ENCODE measurements at regions not wholly inside any gene's neighbourhood (a gene's known extent, or its start where the extent isn't known, plus 50 kb on each side); places are given as distances from the start of the nearest gene placed in this dataset.

- H3K9ac ChIP-seq (ENCODE audit: low read length): no peak overlapping the region
- no peaks in the 10 kb centered on the region for H3K9me2 ChIP-seq (ENCODE audit: insufficient read depth, low read length)
- H3K4me2 ChIP-seq (ENCODE audit: low read length): no peak overlapping the region
- H2AFZ ChIP-seq (ENCODE audit: low read depth, low read length): no peak overlapping the region
- TF ChIP-seq RAD21 (conservative IDR thresholded peaks at IDR 0.05): no peak
- TF ChIP-seq EZH2 (IDR thresholded peaks at IDR 0.05; ENCODE audit: borderline replicate concordance, insufficient read depth, low read length, poor library complexity, severe bottlenecking): no peak
- TF ChIP-seq TAF1 (IDR thresholded peaks at IDR 0.05; ENCODE audit: low read depth): no peak
- no peak for TF ChIP-seq CTCF (IDR thresholded peaks at IDR 0.05; ENCODE audit: poor library complexity, severe bottlenecking)
- TF ChIP-seq EP300 (conservative IDR thresholded peaks at IDR 0.05; ENCODE audit: poor library complexity, severe bottlenecking): no peak
- no peak for TF ChIP-seq POLR2AphosphoS5 (IDR thresholded peaks at IDR 0.05)
- TF ChIP-seq SMC3 (conservative IDR thresholded peaks at IDR 0.05; ENCODE audit: poor library complexity): no peak
- no peak for TF ChIP-seq REST (IDR thresholded peaks at IDR 0.05; ENCODE audit: borderline replicate concordance)
- TF ChIP-seq MXI1 (conservative IDR thresholded peaks at IDR 0.05; ENCODE audit: poor library complexity, severe bottlenecking): no peak
- H4K20me1 ChIP-seq (ENCODE audit: insufficient read depth): no peaks in the 10 kb centered on the region
- H3K27me3 ChIP-seq (ENCODE audit: insufficient read depth, low read depth, low read length): no peaks in the 10 kb centered on the region
- no peaks in the 10 kb centered on the region for H3K79me2 ChIP-seq (replicated peaks; ENCODE audit: insufficient read depth, low read length)
- no peak overlapping the region for H3K4me3 ChIP-seq (ENCODE audit: low read length)
- H3K36me3 ChIP-seq (ENCODE audit: insufficient read depth, low read length): no peaks in the 10 kb centered on the region
- H3F3A ChIP-seq (ENCODE audit: insufficient read depth, low read length, poor library complexity, severe bottlenecking): no peaks in the 10 kb centered on the region
- no peaks in the 10 kb centered on the region for H3K9me3 ChIP-seq (ENCODE audit: low read length)
- no peak overlapping the region for H3K27ac ChIP-seq (ENCODE audit: low read length)
Measured at GRCh38 chr7:145779140-145779539, 337.5 kb upstream of the CNTNAP2 start.

GRCh38 chr7:145774777-145775176, 341.8 kb upstream of the CNTNAP2 start:
- TF ChIP-seq TAF1 (IDR thresholded peaks at IDR 0.05; ENCODE audit: low read depth) (no peak), EZH2 (IDR thresholded peaks at IDR 0.05; ENCODE audit: borderline replicate concordance, insufficient read depth, low read length, poor library complexity, severe bottlenecking) (no peak), RAD21 (conservative IDR thresholded peaks at IDR 0.05) (no peak), EP300 (conservative IDR thresholded peaks at IDR 0.05; ENCODE audit: poor library complexity, severe bottlenecking) (no peak), SMC3 (conservative IDR thresholded peaks at IDR 0.05; ENCODE audit: poor library complexity) (no peak), REST (IDR thresholded peaks at IDR 0.05; ENCODE audit: borderline replicate concordance) (no peak), CTCF (IDR thresholded peaks at IDR 0.05; ENCODE audit: poor library complexity, severe bottlenecking) (no peak), MXI1 (conservative IDR thresholded peaks at IDR 0.05; ENCODE audit: poor library complexity, severe bottlenecking) (no peak), POLR2AphosphoS5 (IDR thresholded peaks at IDR 0.05) (no peak)

More at GRCh38 chr7:145774777-145775176, 341.8 kb upstream of the CNTNAP2 start:
- H4K20me1 ChIP-seq (ENCODE audit: insufficient read depth): no peaks in the 10 kb centered on the region
- H3K27ac ChIP-seq (ENCODE audit: low read length): no peak overlapping the region
- H3K79me2 ChIP-seq (replicated peaks; ENCODE audit: insufficient read depth, low read length): no peaks in the 10 kb centered on the region
- H3K9ac ChIP-seq (ENCODE audit: low read length): no peak overlapping the region
- H3F3A ChIP-seq (ENCODE audit: insufficient read depth, low read length, poor library complexity, severe bottlenecking): no peaks in the 10 kb centered on the region
- H3K4me3 ChIP-seq (ENCODE audit: low read length): no peak overlapping the region
- H3K36me3 ChIP-seq (ENCODE audit: insufficient read depth, low read length): no peaks in the 10 kb centered on the region
- no peak overlapping the region for H2AFZ ChIP-seq (ENCODE audit: low read depth, low read length)
- no peaks in the 10 kb centered on the region for H3K27me3 ChIP-seq (ENCODE audit: insufficient read depth, low read depth, low read length)
- no peak overlapping the region for H3K4me2 ChIP-seq (ENCODE audit: low read length)
- no peaks in the 10 kb centered on the region for H3K9me2 ChIP-seq (ENCODE audit: insufficient read depth, low read length)
- no peaks in the 10 kb centered on the region for H3K9me3 ChIP-seq (ENCODE audit: low read length)

Data from neural cell (in vitro differentiated cells).